HCT116 (cell line): ENCODE measurements at regions not wholly inside any gene's neighbourhood (a gene's known extent, or its start where the extent isn't known, plus 50 kb on each side); places are given as distances from the start of the nearest gene placed in this dataset.

Experiments used
- ATAC-seq: fragments of 200-7000 bp; cut with Tn5 transposase; 2 replicates; pipeline ENCODE4 v1.9.1; 2020; ENCODE audit warnings: mild to moderate bottlenecking, moderate library complexity
- BruUV-seq: library from RNA; stranded (reverse); fragments of 400-500 nt; replicated peaks from 2 replicates; lab custom pipeline; 2021; lab: Mats Ljungman, UMichigan
- CTCF ChIA-PET: fragments of 300-600 bp; sonication (Branson Sonifier 250); formaldehyde crosslinking; loops from one replicate; lab custom pipeline; 2021; ENCODE audit warnings: antibody characterized with exemption; lab: Charles Lee
- POLR2A ChIA-PET: fragments of 300-600, 350-600 bp; sonication (Branson Sonifier 250); formaldehyde crosslinking; loops from one replicate; lab custom pipeline; 2021; ENCODE audit warnings: antibody characterized with exemption; lab: Charles Lee
- RAD21 ChIA-PET, 2 experiments: fragments of 300-600 bp; sonication (Branson Sonifier 250); formaldehyde crosslinking; loops; one replicate each; lab custom pipeline; 2023; ENCODE audit warnings: low total read pairs in 2 of 2; ENCODE audit not compliant: uncharacterized antibody in 2 of 2, unreplicated experiment in 2 of 2, low non-redundant PET in 1 of 2; lab: Charles Lee
- DNase-seq: peaks from one replicate; pipeline ENCODE4 v3.0.0-alpha.2; 2010; ENCODE audit warnings: low read depth, low spot score
- H2AFZ ChIP-seq: fragments of 200-600 bp; shearing (Covaris generic), sonication (generic); 2 replicates; pipeline ENCODE4 v1.6.1; 2017; ENCODE audit warnings: low read depth, mixed run types, mixed read lengths, antibody characterized with exemption, low read length; ENCODE audit not compliant: poor library complexity, severe bottlenecking
- H3K27ac ChIP-seq: 2 replicates; pipeline ENCODE4 v1.5.1; 2012; ENCODE audit warnings: low read depth, low read length
- H3K27me3 ChIP-seq: fragments of 200-600 bp; sonication (generic); 2 replicates; pipeline ENCODE4 v1.6.1; 2016; ENCODE audit warnings: mixed run types, low read length, mixed read lengths; ENCODE audit not compliant: insufficient read depth
- H3K36me3 ChIP-seq, 2 experiments: fragments of 200-500 bp in 1 of 2; fragments of 200-600 bp in 1 of 2; sonication (Bioruptor generic) in 1 of 2; sonication (generic) in 1 of 2; 2 replicates each; pipeline versions ENCODE4 v1.5.1 to v1.6.1; 2014 to 2016; ENCODE audit warnings: low read length in 2 of 2, inconsistent platforms in 1 of 2, mixed read lengths in 1 of 2, mixed run types in 1 of 2; ENCODE audit not compliant: insufficient read depth in 2 of 2, control insufficient read depth in 1 of 2
- H3K4me1 ChIP-seq, 2 experiments: fragments of 200-600 bp in 1 of 2; sonication (generic) in 1 of 2; 2 replicates each; pipeline versions ENCODE4 v1.5.1 to v1.6.1; 2012 to 2017; ENCODE audit warnings: low read length in 2 of 2, inconsistent platforms in 1 of 2, mild to moderate bottlenecking in 1 of 2, mixed read lengths in 1 of 2, mixed run types in 1 of 2, moderate library complexity in 1 of 2; ENCODE audit not compliant: insufficient read depth in 2 of 2, control insufficient read depth in 1 of 2
- H3K4me2 ChIP-seq: fragments of 200-600 bp; sonication (generic); 2 replicates; pipeline ENCODE4 v1.6.1; 2017; ENCODE audit warnings: mixed run types, low read length, mixed read lengths
- H3K4me3 ChIP-seq, 2 experiments: fragments of 200-600 bp in 1 of 2; sonication (generic) in 1 of 2; replicated peaks in 1 of 2; 2 replicates each; pipeline ENCODE4 v1.5.1; 2011 to 2016; ENCODE audit warnings: low read length in 2 of 2, control low read depth in 1 of 2, low read depth in 1 of 2, mild to moderate bottlenecking in 1 of 2, mixed read lengths in 1 of 2, mixed run types in 1 of 2
- H3K79me2 ChIP-seq: fragments of 200-600 bp; sonication (generic); 2 replicates; pipeline ENCODE4 v1.6.1; 2017; ENCODE audit warnings: mild to moderate bottlenecking, mixed run types, low read length, moderate library complexity, mixed read lengths; ENCODE audit not compliant: insufficient read depth
- H3K9ac ChIP-seq: fragments of 200-600 bp; sonication (generic); 2 replicates; pipeline ENCODE4 v1.6.1; 2016; ENCODE audit warnings: low read length, mixed read lengths
- H3K9me2 ChIP-seq: fragments of 200-600 bp; sonication (generic), shearing (Covaris generic); 2 replicates; pipeline ENCODE4 v1.6.1; 2017; ENCODE audit warnings: mixed run types, mild to moderate bottlenecking, moderate library complexity; ENCODE audit not compliant: insufficient read depth
- H3K9me3 ChIP-seq, 2 experiments: fragments of 200-500 bp in 1 of 2; fragments of 200-600 bp in 1 of 2; sonication (Bioruptor generic) in 1 of 2; sonication (generic) in 1 of 2; 2 replicates each; pipeline ENCODE4 v1.6.1; 2014 to 2017; ENCODE audit warnings: low read length in 2 of 2, mixed read lengths in 2 of 2, inconsistent platforms in 1 of 2, low read depth in 1 of 2, mild to moderate bottlenecking in 1 of 2, mixed run types in 1 of 2, moderate library complexity in 1 of 2; ENCODE audit not compliant: control insufficient read depth in 1 of 2, insufficient read depth in 1 of 2
- H4K20me1 ChIP-seq: fragments of 200-600 bp; sonication (generic), shearing (Covaris generic); 2 replicates; pipeline ENCODE4 v1.6.1; 2017; ENCODE audit warnings: mixed run types, mild to moderate bottlenecking, moderate library complexity; ENCODE audit not compliant: insufficient read depth
- CBX3 ChIP-seq: IDR thresholded peaks from 2 replicates; pipeline ENCODE4 v1.6.1; 2012; ENCODE audit warnings: low read depth
- EZH2 ChIP-seq: fragments of 200-600 bp; sonication (generic); IDR thresholded peaks from 2 replicates; pipeline ENCODE4 v1.6.1; 2017; ENCODE audit warnings: antibody characterized with exemption, mixed run types
- FOSL1 ChIP-seq: IDR thresholded peaks from 2 replicates; pipeline ENCODE4 v1.6.1; 2012; ENCODE audit warnings: low read depth
- JUND ChIP-seq: IDR thresholded peaks from 2 replicates; pipeline ENCODE4 v1.6.1; 2012
- POLR2AphosphoS5 ChIP-seq: IDR thresholded peaks from 2 replicates; pipeline ENCODE4 v1.6.1; 2011; ENCODE audit warnings: mild to moderate bottlenecking, low read depth, low read length, moderate library complexity
- SIN3A ChIP-seq: IDR thresholded peaks from 2 replicates; pipeline ENCODE4 v1.6.1; 2012; ENCODE audit warnings: low read depth
- SP1 ChIP-seq: IDR thresholded peaks from 2 replicates; pipeline ENCODE4 v1.6.1; 2012; ENCODE audit warnings: low read depth
- SRF ChIP-seq: IDR thresholded peaks from 2 replicates; pipeline ENCODE4 v1.6.1; 2012; ENCODE audit warnings: low read depth
- ZFX ChIP-seq: fragments of 450-650 bp; IDR thresholded peaks from 2 replicates; pipeline ENCODE4 v1.6.1; 2017
- intact Hi-C: fragments of 100-400 bp; cut with micrococcal nuclease; formaldehyde crosslinking; loops from 2 replicates; pipeline ENCODE4 v1.10.0; 2022
- TF ChIP-seq, protein P1 (sequence below): IDR thresholded peaks from 2 replicates; pipeline ENCODE4 v1.6.1; 2012
- TF ChIP-seq, protein P2 (sequence below): IDR thresholded peaks from 2 replicates; pipeline ENCODE4 v1.6.1; 2011; ENCODE audit warnings: mild to moderate bottlenecking, low read length, moderate library complexity; ENCODE audit not compliant: insufficient replicate concordance; ENCODE audit errors: extremely low read depth
- TF ChIP-seq, protein P3 (sequence below): IDR thresholded peaks from 2 replicates; pipeline ENCODE4 v1.6.1; 2012

DNA sequence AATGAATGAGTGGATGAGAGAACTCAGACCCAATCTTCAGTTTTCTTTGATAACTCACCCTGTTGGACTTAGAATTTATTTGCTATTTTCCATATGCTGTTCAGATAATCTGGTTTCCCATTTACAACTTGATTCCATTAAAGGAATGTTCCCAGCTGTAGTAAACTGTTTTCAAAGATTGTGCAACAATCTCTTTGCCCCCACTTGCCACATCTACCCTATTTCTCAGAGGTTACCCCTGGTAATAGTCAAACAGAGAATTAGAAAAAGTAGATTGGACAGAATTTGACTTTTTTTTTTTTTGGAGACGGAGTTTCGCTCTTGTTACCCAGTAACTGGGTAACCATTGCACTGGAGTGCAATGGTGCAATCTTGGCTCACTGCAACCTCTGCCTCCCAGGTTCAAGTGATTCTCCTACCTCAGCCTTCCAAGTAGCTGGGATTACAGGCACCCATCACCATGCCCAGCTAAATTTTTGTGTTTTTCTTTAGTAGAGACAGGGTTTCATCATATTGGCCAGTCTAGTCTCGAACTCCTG, 93.4 kb upstream of the SIX2 start:
- H3K4me2 ChIP-seq: no peak overlapping the region
- intact Hi-C loops: no loop called here
- DNase-seq: no peak

DNA sequence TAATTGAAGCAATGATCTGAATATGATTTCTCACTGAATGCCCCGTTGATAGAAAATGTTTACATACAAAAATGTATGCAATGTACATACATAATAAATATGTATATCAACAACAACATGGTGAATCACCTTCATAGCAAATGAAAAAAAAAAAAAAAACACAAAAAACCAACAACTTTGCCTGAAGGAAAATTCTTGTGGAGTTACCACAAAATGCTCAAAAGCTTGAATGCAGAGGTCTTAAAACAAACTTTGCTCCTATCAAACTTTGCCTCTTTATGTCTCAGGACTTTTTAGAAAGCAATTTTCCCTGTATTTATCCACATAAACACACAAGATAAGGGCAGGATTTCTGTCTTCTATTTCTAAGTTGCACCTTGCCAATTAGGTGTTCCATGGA, 92.9 kb upstream of the SIX2 start:
- no peak for DNase-seq
- no peaks in the 10 kb centered on the region for H3K36me3 ChIP-seq
- H3K27me3 ChIP-seq: no peaks in the 10 kb centered on the region
- TF ChIP-seq SP1 (no peak), ZFX (no peak), FOSL1 (no peak), JUND (no peak), SIN3A (no peak), SRF (no peak), CBX3 (no peak), POLR2AphosphoS5 (no peak), EZH2 (no peak)
- TF ChIP-seq, protein P1, sequence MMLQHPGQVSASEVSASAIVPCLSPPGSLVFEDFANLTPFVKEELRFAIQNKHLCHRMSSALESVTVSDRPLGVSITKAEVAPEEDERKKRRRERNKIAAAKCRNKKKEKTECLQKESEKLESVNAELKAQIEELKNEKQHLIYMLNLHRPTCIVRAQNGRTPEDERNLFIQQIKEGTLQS: no peak
- TF ChIP-seq, protein P2, sequence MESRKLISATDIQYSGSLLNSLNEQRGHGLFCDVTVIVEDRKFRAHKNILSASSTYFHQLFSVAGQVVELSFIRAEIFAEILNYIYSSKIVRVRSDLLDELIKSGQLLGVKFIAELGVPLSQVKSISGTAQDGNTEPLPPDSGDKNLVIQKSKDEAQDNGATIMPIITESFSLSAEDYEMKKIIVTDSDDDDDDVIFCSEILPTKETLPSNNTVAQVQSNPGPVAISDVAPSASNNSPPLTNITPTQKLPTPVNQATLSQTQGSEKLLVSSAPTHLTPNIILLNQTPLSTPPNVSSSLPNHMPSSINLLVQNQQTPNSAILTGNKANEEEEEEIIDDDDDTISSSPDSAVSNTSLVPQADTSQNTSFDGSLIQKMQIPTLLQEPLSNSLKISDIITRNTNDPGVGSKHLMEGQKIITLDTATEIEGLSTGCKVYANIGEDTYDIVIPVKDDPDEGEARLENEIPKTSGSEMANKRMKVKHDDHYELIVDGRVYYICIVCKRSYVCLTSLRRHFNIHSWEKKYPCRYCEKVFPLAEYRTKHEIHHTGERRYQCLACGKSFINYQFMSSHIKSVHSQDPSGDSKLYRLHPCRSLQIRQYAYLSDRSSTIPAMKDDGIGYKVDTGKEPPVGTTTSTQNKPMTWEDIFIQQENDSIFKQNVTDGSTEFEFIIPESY: no peak
- TF ChIP-seq, protein P3, sequence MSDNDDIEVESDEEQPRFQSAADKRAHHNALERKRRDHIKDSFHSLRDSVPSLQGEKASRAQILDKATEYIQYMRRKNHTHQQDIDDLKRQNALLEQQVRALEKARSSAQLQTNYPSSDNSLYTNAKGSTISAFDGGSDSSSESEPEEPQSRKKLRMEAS: no peak
- TF ChIP-seq, all 23 proteins: peak for 0
- no TSS peak for BruUV-seq
- intact Hi-C loops: no loop called here
- Histone ChIP-seq H3K79me2 (no peaks in the 10 kb centered on the region), H2AFZ (no peak overlapping the region), H4K20me1 (no peaks in the 10 kb centered on the region), H3K27ac (no peak overlapping the region), H3K4me1 (no peaks in the 10 kb centered on the region), H3K9ac (no peak overlapping the region), H3K4me2 (no peak overlapping the region), H3K9me3 (no peaks in the 10 kb centered on the region), H3K9me2 (no peaks in the 10 kb centered on the region), H3K4me3 (no peak overlapping the region)
- POLR2A ChIA-PET: no interaction called here
- CTCF ChIA-PET: no interaction called here
- RAD21 ChIA-PET: no interaction called here
- no peak for ATAC-seq

More for the DNA sequence above, 93.4 kb upstream of the SIX2 start:
- Histone ChIP-seq H3K9ac (no peak overlapping the region), H2AFZ (no peak overlapping the region), H3K79me2 (no peaks in the 10 kb centered on the region), H3K27me3 (no peaks in the 10 kb centered on the region), H3K9me3 (no peaks in the 10 kb centered on the region), H3K4me3 (no peak overlapping the region), H4K20me1 (no peaks in the 10 kb centered on the region), H3K27ac (no peak overlapping the region), H3K9me2 (no peaks in the 10 kb centered on the region), H3K36me3 (no peaks in the 10 kb centered on the region), H3K4me1 (no peaks in the 10 kb centered on the region)
- no peak for ATAC-seq
- no TSS peak for BruUV-seq
- ChIA-PET CTCF (no interaction called here), POLR2A (no interaction called here), RAD21 (no interaction called here)
- TF ChIP-seq EZH2: no peak
